Prostate gland (tissue), 2 donors: ENCODE measurements at regions not wholly inside any gene's neighbourhood (a gene's known extent, or its start where the extent isn't known, plus 50 kb on each side); places are given as distances from the start of the nearest gene placed in this dataset.

Source experiments
- CTCF ChIP-seq, 4 experiments: fragments of 200-600 bp in 2 of 4; fragments of 450-650 bp in 2 of 4; sonication (generic) in 2 of 4; IDR thresholded peaks; 1 replicate in 3 of 4; 2 replicates in 1 of 4; pipeline ENCODE4 v1.5.1; 2016 to 2019; ENCODE audit warnings: antibody characterized with exemption in 4 of 4, mild to moderate bottlenecking in 2 of 4, moderate library complexity in 2 of 4
- POLR2A ChIP-seq: fragments of 450-650 bp; IDR thresholded peaks from one replicate; pipeline ENCODE4 v1.6.1; 2016; ENCODE audit warnings: antibody characterized with exemption, mild to moderate bottlenecking
- POLR2AphosphoS5 ChIP-seq: sonication (generic); formaldehyde crosslinking; IDR thresholded peaks from one replicate; pipeline ENCODE4 v1.6.1; 2017; ENCODE audit warnings: antibody characterized with exemption

GRCh38 chr16:75924397-75924796 lies 198.1 kb upstream of the CPHXL start:
- TF ChIP-seq CTCF (IDR thresholded peaks at IDR 0.05) (no peak), POLR2AphosphoS5 (no peak), POLR2A (no peak)
